ENCODE measurements at regions not wholly inside any gene's neighbourhood (a gene's known extent, or its start where the extent isn't known, plus 50 kb on each side); places are given as distances from the start of the nearest gene placed in this dataset.
"Not testable (repeated sequence)": the region's sequence is repeated elsewhere in the genome, so short reads cannot be mapped to it uniquely, and the experiment has no call there.

GRCh38 chr14:83893447-83893846 is 1636.5 kb upstream of the FLRT2 start:
- DNase-seq = no peak

DNA sequence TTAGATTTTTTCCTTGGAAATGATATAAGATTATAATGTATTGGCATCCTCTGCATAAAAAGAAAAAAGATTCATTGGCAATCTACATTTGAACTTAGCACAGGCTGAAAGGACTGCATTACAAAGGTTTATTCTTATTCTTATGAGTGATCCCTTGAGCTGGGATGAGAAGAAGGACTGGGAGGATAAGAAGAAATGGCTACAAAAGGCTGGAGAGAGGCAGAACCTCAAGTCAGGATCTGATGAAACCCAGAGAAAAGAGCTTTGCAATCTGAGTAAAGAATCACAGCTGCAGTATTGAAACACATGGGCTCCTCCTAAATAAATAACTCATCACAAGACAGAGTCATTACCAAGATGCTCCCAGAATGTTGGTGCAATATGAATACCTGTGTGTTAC is 1635.4 kb upstream of the FLRT2 start:
- no peak for DNase-seq

- not testable (repeated sequence) for DNase-seq
These were observed 1631.4 kb upstream of the FLRT2 start for GRCh38 chr14:83898558-83898957.

GRCh38 chr14:83899706-83900105 is 1630.2 kb upstream of the FLRT2 start:
- no peak for DNase-seq

GRCh38 chr14:83905157-83905556 is 1624.8 kb upstream of the FLRT2 start:
- DNase-seq = no peak

GRCh38 chr14:83908419-83908818 is 1621.5 kb upstream of the FLRT2 start:
- no peak for DNase-seq

- no peak for DNase-seq
These were observed 1620.4 kb upstream of the FLRT2 start for GRCh38 chr14:83909507-83909906.

GRCh38 chr14:83912032-83912642 is 1617.8 kb upstream of the FLRT2 start:
- no peak for DNase-seq

DNA sequence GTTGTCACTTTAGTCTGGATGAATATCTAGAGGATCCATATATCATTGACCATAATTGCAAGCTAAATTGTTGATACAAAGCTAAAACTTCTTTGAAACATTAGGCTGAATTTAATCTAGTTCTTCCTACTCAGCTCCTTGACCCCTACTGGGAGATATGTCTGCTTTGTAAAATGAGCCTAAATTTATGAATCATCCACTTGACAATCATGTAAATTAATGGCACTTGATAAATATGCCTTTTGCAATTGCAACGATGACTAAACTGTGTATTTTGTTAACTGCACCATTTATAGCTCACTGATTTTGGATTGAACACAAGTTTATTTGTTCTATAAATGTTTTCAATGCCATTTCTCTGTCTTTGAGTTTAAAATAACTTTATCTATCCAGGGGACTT is 1616.5 kb upstream of the FLRT2 start:
- no peak for DNase-seq

DNA sequence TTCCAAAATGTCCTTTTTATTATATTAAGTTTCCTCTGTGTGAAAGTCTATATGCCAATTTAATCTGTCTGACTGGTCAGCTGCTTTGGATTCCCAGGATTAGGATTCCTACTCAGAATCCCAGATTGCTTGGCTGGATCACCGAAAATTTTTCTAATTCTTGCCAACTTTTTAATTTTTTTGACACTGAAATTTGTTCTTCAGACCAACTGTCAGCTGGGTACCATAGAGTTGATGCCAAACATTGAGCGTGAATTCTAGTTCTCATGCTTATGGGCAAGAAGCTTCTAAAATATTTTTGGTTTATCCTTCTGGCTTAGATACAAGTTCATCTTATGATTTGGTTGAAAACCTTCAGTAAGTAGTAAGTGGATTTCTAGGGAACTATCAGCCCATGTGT is 1611.4 kb upstream of the FLRT2 start:
- DNase-seq = no peak

- DNase-seq = not testable (repeated sequence)
These were observed 1610.3 kb upstream of the FLRT2 start for GRCh38 chr14:83919675-83920074.

- DNase-seq = no peak
These were observed 1606.1 kb upstream of the FLRT2 start for GRCh38 chr14:83923842-83924241.

- no peak for DNase-seq
These were observed 1605.7 kb upstream of the FLRT2 start for GRCh38 chr14:83924259-83924658.

DNA sequence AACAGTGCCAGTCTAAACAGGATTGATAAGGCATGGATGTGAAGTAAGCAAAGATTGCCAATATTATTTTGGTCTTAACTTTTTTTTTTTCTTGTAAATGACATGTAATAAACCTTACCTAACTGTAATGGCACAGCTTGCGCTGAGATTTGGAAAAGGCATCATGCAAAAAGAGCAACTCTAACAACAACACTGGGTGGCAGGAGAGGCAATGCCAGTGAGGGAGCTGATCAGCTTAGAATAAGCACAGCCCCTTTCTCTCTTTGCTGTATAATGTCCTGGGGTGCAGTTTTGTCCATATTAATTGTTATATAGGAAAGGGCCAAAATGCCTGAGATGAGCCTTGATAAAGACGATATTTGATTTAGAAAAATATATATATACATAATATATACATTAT is 1589.7 kb upstream of the FLRT2 start:
- no peak for DNase-seq

DNA sequence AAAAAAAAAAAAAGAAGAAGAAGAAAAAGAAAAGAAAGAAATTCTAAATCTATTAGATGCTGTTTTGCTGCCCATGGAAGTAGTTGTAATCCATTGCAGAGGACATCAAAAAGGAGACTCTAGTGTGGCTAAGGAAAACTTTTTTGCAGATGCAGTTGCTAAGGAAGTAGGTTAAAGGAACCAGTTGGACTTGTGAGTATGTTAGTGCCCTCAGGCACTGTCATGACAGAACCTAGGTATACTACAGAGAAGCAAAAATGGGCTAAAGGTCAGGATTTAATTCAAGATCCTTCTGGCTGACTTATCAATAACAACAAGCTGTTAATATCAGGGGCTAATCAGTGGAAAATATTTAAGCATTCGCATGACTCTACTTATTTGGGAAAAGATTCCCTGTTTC is 1571.6 kb upstream of the FLRT2 start:
- DNase-seq = no peak

DNA sequence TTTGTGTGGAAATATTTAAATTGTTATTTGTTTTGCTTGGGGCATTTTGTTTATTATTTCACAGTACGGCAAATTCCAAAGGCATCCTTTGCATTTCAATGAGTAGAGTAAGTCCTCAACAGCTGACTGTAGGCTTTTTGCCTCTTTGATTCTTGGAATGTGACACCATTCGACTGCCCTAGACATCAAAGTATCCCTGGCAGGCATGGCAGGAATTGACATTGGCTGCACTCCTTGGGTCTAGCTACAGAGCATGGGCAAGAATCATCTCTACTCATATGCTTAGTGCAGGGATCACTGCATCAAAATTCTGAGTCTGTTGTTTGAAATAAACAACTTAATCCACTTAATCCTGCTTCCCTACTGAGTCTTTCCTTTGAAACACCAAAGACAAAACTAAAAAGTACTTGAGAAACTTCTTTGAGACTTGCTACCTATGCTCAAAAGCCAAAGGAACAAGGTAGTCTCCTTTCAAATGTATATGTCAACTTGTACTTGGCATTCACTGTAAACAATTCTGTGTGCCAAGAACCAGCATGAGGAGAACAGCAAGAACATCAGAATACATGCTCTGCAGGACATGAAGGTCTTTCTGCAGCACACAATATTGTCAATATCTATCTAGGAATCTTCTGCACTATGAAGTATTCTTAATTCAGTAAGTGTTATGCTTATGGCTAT is 1569.0 kb upstream of the FLRT2 start:
- no peak for DNase-seq

GRCh38 chr14:83969998-83970397 is 1559.9 kb upstream of the FLRT2 start:
- DNase-seq = no peak

DNA sequence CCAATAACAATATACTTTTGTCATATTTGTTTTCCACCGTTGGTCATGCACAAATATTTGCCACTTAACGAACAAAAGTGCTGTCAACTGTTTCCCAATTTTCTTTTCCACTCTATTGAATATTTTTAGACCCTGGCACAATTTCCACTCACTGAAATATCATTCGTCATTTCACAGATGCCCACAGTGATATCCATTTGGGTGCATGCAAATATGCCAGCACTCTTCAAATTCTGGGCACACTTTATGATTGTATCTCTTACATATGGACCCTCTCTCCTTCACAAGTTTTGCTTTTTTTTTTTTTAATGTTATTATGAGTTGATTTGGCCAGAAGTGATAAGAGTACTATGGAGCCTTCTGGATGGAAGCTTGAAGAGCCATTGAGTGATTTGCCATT is 1557.3 kb upstream of the FLRT2 start:
- DNase-seq = no peak

DNA sequence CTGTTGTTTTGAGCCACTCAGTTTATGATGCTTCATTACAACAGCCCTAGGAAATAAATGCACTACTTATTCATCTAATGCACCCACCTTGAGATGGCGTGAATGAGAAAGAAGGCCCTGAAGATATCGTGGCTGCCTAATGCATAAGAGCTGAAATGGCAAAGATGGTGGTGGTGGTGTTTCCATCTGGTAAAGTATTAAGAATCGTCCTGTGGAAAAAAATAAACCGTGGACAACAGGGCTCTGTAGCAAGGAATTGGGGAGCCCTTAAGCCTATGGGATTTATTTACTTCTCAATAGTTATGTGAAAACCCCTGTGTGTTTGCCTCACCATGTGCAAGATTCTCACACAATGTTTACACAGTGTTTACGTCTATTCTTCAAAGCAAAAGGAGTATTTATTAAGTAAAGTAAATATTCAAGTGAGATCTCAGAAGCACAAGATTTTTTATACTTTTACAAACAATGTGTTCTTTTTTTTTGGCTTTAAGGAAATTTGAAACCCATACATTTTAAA is 1555.2 kb upstream of the FLRT2 start:
- no peak for DNase-seq

GRCh38 chr14:83975435-83975834 is 1554.5 kb upstream of the FLRT2 start:
- DNase-seq = no peak

DNA sequence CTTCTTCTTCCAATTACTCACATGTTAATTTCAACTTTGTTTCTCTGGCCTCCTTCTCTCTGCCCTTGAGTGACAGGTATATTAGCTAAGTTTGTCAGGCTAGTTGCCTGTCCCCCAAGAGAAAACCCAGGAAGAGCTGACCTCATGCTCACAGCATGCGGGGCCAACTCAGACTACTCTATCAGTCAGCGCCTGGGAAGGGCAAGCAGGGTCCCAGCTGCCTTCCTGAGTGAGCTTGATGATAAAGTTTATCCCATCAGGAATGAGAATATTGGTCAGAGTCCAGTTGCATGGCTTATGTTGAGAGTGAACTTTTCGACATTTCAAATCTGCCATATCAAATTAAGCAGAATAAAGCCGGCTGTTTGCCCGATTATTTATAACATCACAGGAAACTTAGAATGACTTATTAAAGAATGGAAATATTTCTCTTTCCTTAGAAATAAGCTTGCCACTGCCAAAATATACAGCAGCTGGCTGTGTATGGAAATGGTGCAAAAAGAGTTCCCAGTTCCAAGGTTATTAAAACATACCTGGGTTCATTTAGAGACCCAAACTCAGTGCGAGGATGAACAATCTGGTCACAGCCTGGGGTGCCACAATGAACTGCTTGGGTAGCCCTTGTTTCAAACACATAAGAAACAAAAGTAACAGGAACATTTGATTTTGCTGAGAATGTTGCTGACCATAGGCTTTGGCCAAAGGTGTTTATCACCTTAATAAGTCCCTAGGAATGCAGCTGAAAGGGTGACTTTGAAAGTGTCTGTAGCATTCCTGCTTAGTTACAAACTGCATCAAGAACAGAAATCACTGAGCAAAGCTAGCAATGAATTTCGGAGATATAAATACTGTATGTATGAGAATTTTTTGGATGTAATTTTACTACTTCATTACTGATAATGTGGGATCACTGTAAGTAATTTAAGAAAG is 1553.8 kb upstream of the FLRT2 start:
- no peak for DNase-seq

DNA sequence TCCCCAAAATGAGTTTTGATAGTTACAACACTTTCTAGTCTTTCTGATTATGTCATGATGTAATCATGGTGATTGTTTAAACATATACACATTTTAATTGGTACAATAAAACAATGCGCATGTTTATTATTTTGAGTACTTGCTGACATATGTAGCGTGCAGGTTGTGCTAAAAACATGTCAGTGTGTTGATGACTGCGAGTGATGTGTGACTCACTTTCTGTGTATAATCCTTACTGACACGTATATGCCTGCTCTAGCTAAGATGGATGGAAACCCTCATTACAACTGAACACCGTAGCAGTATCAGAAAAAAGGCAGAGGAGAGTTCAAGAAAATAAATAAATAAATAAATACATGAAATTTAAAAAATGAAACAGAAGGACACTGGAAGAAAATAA is 1552.4 kb upstream of the FLRT2 start:
- no peak for DNase-seq

GRCh38 chr14:83981676-83982258 is 1548.2 kb upstream of the FLRT2 start:
- not testable (repeated sequence) for DNase-seq
